Suprapubic skin (tissue), 4 donors: ENCODE measurements at regions not wholly inside any gene's neighbourhood (a gene's known extent, or its start where the extent isn't known, plus 50 kb on each side); places are given as distances from the start of the nearest gene placed in this dataset.

Experiments used
- EP300 ChIP-seq: sonication (generic); formaldehyde crosslinking; IDR thresholded peaks from one replicate; pipeline ENCODE4 v1.6.1; 2017; ENCODE audit warnings: antibody characterized with exemption
- POLR2A ChIP-seq, 2 donors: fragments of 450-650 bp; IDR thresholded peaks; one replicate each; pipeline ENCODE4 v1.6.1; 2017; ENCODE audit warnings: antibody characterized with exemption in 2 of 2, mild to moderate bottlenecking in 2 of 2, moderate library complexity in 2 of 2
- POLR2AphosphoS5 ChIP-seq, 3 donors: sonication (generic); formaldehyde crosslinking; IDR thresholded peaks; one replicate each; pipeline ENCODE4 v1.6.1; 2017; ENCODE audit warnings: antibody characterized with exemption in 3 of 3
- TF ChIP-seq, protein P1 (sequence below), 2 donors: fragments of 200-600 bp in 1 of 2; fragments of 450-650 bp in 1 of 2; sonication (generic) in 1 of 2; IDR thresholded peaks; one replicate each; pipeline ENCODE4 v1.5.1; 2016 to 2019; ENCODE audit warnings: antibody characterized with exemption in 2 of 2, mild to moderate bottlenecking in 1 of 2, moderate library complexity in 1 of 2

DNA sequence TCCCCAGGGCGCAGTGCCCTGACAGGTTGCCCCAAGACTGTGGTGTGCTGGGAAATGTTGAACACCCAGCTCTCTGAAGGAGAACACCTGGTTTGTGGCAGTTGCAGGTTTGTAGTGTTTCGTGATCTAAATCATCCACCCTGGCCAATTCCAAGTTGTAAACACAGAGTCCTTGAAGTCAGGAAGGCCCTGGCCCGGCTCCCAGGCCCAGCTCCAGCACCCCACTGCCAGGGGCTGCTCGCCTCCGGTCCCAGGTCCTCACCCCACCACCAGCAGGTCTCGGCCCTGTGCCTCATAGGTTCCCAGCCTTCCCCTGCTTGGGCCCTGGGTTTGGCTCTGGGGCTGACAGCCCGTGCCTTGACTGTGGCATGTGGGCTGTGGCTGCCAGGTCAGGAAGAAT is 121.4 kb upstream of the MLN start:
- TF ChIP-seq, protein P1, sequence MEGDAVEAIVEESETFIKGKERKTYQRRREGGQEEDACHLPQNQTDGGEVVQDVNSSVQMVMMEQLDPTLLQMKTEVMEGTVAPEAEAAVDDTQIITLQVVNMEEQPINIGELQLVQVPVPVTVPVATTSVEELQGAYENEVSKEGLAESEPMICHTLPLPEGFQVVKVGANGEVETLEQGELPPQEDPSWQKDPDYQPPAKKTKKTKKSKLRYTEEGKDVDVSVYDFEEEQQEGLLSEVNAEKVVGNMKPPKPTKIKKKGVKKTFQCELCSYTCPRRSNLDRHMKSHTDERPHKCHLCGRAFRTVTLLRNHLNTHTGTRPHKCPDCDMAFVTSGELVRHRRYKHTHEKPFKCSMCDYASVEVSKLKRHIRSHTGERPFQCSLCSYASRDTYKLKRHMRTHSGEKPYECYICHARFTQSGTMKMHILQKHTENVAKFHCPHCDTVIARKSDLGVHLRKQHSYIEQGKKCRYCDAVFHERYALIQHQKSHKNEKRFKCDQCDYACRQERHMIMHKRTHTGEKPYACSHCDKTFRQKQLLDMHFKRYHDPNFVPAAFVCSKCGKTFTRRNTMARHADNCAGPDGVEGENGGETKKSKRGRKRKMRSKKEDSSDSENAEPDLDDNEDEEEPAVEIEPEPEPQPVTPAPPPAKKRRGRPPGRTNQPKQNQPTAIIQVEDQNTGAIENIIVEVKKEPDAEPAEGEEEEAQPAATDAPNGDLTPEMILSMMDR (IDR thresholded peaks at IDR 0.05), result no peak
- TF ChIP-seq POLR2AphosphoS5 (IDR thresholded peaks at IDR 0.05) (no peak), POLR2A (IDR thresholded peaks at IDR 0.05) (no peak), EP300 (no peak)
